ENCODE measurements at regions not wholly inside any gene's neighbourhood (a gene's known extent, or its start where the extent isn't known, plus 50 kb on each side); places are given as distances from the start of the nearest gene placed in this dataset.

GRCh38 chr7:32316839-32317238 is 173.3 kb downstream of the LSM5 start:
- H3K4me3 ChIP-seq (ENCODE audit: low read depth in 1 of 5, low read length in 5 of 5), result no peak overlapping the region
- peaks cover 0 to 14% (median 2%) of the 10 kb centered on the region in 5 donors for H3K4me1 ChIP-seq (ENCODE audit: control insufficient read depth in 5 of 5, insufficient read depth in 5 of 5, low read length in 5 of 5)
- H3K36me3 ChIP-seq (ENCODE audit: control insufficient read depth in 5 of 5, insufficient read depth in 5 of 5, low read length in 5 of 5), result no peaks in the 10 kb centered on the region
- H3K9me3 ChIP-seq (ENCODE audit: control insufficient read depth in 5 of 5, low read length in 5 of 5), result no peaks in the 10 kb centered on the region
- H3K27ac ChIP-seq (ENCODE audit: low read depth, low read length), result no peak overlapping the region
- peaks cover 4 to 15% (median 12%) of the 10 kb centered on the region in 5 donors for H3K27me3 ChIP-seq (ENCODE audit: control insufficient read depth in 5 of 5, insufficient read depth in 4 of 5, low read length in 5 of 5)
- H3K9ac ChIP-seq (ENCODE audit: low read length in 5 of 5), result no peak overlapping the region

- no peak overlapping the region for H3K4me3 ChIP-seq (ENCODE audit: low read depth in 1 of 5, low read length in 5 of 5)
- no peak overlapping the region for H3K27ac ChIP-seq (ENCODE audit: low read depth, low read length)
- H3K36me3 ChIP-seq (ENCODE audit: control insufficient read depth in 5 of 5, insufficient read depth in 5 of 5, low read length in 5 of 5), result no peaks in the 10 kb centered on the region
- no peak overlapping the region for H3K9ac ChIP-seq (ENCODE audit: low read length in 5 of 5)
- no peaks in the 10 kb centered on the region for H3K9me3 ChIP-seq (ENCODE audit: control insufficient read depth in 5 of 5, low read length in 5 of 5)
- peaks cover 0 to 14% (median 2%) of the 10 kb centered on the region in 5 donors for H3K4me1 ChIP-seq (ENCODE audit: control insufficient read depth in 5 of 5, insufficient read depth in 5 of 5, low read length in 5 of 5)
- H3K27me3 ChIP-seq (ENCODE audit: control insufficient read depth in 5 of 5, insufficient read depth in 4 of 5, low read length in 5 of 5), result peaks cover 4 to 15% (median 8%) of the 10 kb centered on the region in 5 donors
These were observed 175.4 kb downstream of the LSM5 start for GRCh38 chr7:32314761-32315160.

GRCh38 chr7:32301427-32301826 is 188.8 kb downstream of the LSM5 start:
- H3K36me3 ChIP-seq (ENCODE audit: control insufficient read depth in 5 of 5, insufficient read depth in 5 of 5, low read length in 5 of 5), result no peaks in the 10 kb centered on the region
- H3K9ac ChIP-seq (ENCODE audit: low read length in 5 of 5), result no peak overlapping the region
- H3K9me3 ChIP-seq (ENCODE audit: control insufficient read depth in 5 of 5, low read length in 5 of 5), result no peaks in the 10 kb centered on the region
- H3K4me1 ChIP-seq (ENCODE audit: control insufficient read depth in 5 of 5, insufficient read depth in 5 of 5, low read length in 5 of 5), result peaks cover 0 to 17% (median 13%) of the 10 kb centered on the region in 5 donors
- no peak overlapping the region for H3K4me3 ChIP-seq (ENCODE audit: low read depth in 1 of 5, low read length in 5 of 5)
- no peak overlapping the region for H3K27ac ChIP-seq (ENCODE audit: low read depth, low read length)
- H3K27me3 ChIP-seq (ENCODE audit: control insufficient read depth in 5 of 5, insufficient read depth in 4 of 5, low read length in 5 of 5), result peaks cover 25 to 36% (median 32%) of the 10 kb centered on the region in 5 donors

GRCh38 chr7:32299133-32299702 is 191.0 kb downstream of the LSM5 start:
- peaks cover 0 to 17% (median 13%) of the 10 kb centered on the region in 5 donors for H3K4me1 ChIP-seq (ENCODE audit: control insufficient read depth in 5 of 5, insufficient read depth in 5 of 5, low read length in 5 of 5)
- H3K27me3 ChIP-seq (ENCODE audit: control insufficient read depth in 5 of 5, insufficient read depth in 4 of 5, low read length in 5 of 5), result peaks cover 25 to 36% (median 32%) of the 10 kb centered on the region in 5 donors
- peak overlapping the region in 1 of 5 donors; percentile 28 for H3K9ac ChIP-seq (ENCODE audit: low read length in 5 of 5)

GRCh38 chr7:32298408-32299132 is 191.6 kb downstream of the LSM5 start:
- Histone ChIP-seq H3K27ac (ENCODE audit: low read depth, low read length) (no peak overlapping the region), H3K9me3 (ENCODE audit: control insufficient read depth in 5 of 5, low read length in 5 of 5) (no peaks in the 10 kb centered on the region), H3K27me3 (ENCODE audit: control insufficient read depth in 5 of 5, insufficient read depth in 4 of 5, low read length in 5 of 5) (peaks cover 24 to 40% (median 32%) of the 10 kb centered on the region in 5 donors)

More at GRCh38 chr7:32299133-32299702, 191.0 kb downstream of the LSM5 start:
- Histone ChIP-seq H3K36me3 (ENCODE audit: control insufficient read depth in 5 of 5, insufficient read depth in 5 of 5, low read length in 5 of 5) (no peaks in the 10 kb centered on the region), H3K27ac (ENCODE audit: low read depth, low read length) (no peak overlapping the region), H3K9me3 (ENCODE audit: control insufficient read depth in 5 of 5, low read length in 5 of 5) (no peaks in the 10 kb centered on the region), H3K4me3 (ENCODE audit: low read depth in 1 of 5, low read length in 5 of 5) (peak overlapping the region; percentile 31 to 65 (median 61))

GRCh38 chr7:32293833-32294232 is 196.3 kb downstream of the LSM5 start:
- peaks cover 14 to 32% (median 17%) of the 10 kb centered on the region in 5 donors for H3K27me3 ChIP-seq (ENCODE audit: control insufficient read depth in 5 of 5, insufficient read depth in 4 of 5, low read length in 5 of 5)
- no peak overlapping the region for H3K4me3 ChIP-seq (ENCODE audit: low read depth in 1 of 5, low read length in 5 of 5)
- H3K9me3 ChIP-seq (ENCODE audit: control insufficient read depth in 5 of 5, low read length in 5 of 5), result no peaks in the 10 kb centered on the region
- no peak overlapping the region for H3K9ac ChIP-seq (ENCODE audit: low read length in 5 of 5)
- H3K36me3 ChIP-seq (ENCODE audit: control insufficient read depth in 5 of 5, insufficient read depth in 5 of 5, low read length in 5 of 5), result no peaks in the 10 kb centered on the region
- H3K27ac ChIP-seq (ENCODE audit: low read depth, low read length), result no peak overlapping the region
- H3K4me1 ChIP-seq (ENCODE audit: control insufficient read depth in 5 of 5, insufficient read depth in 5 of 5, low read length in 5 of 5), result peaks cover 0 to 17% (median 14%) of the 10 kb centered on the region in 5 donors

More at GRCh38 chr7:32298408-32299132, 191.6 kb downstream of the LSM5 start:
- Histone ChIP-seq H3K4me1 (ENCODE audit: control insufficient read depth in 5 of 5, insufficient read depth in 5 of 5, low read length in 5 of 5) (peaks cover 0 to 17% (median 13%) of the 10 kb centered on the region in 5 donors), H3K9ac (ENCODE audit: low read length in 5 of 5) (peak overlapping the region in 1 of 5 donors; percentile 28), H3K4me3 (ENCODE audit: low read depth in 1 of 5, low read length in 5 of 5) (peak overlapping the region; percentile 31 to 65 (median 61)), H3K36me3 (ENCODE audit: control insufficient read depth in 5 of 5, insufficient read depth in 5 of 5, low read length in 5 of 5) (no peaks in the 10 kb centered on the region)

- Histone ChIP-seq H3K4me1 (ENCODE audit: control insufficient read depth in 5 of 5, insufficient read depth in 5 of 5, low read length in 5 of 5) (peaks cover 0 to 8% (median 6%) of the 10 kb centered on the region in 5 donors), H3K27me3 (ENCODE audit: control insufficient read depth in 5 of 5, insufficient read depth in 4 of 5, low read length in 5 of 5) (peaks cover 2 to 10% (median 4%) of the 10 kb centered on the region in 5 donors), H3K36me3 (ENCODE audit: control insufficient read depth in 5 of 5, insufficient read depth in 5 of 5, low read length in 5 of 5) (no peaks in the 10 kb centered on the region), H3K4me3 (ENCODE audit: low read depth in 1 of 5, low read length in 5 of 5) (no peak overlapping the region), H3K27ac (ENCODE audit: low read depth, low read length) (no peak overlapping the region), H3K9ac (ENCODE audit: low read length in 5 of 5) (no peak overlapping the region), H3K9me3 (ENCODE audit: control insufficient read depth in 5 of 5, low read length in 5 of 5) (no peaks in the 10 kb centered on the region)
These were observed 200.3 kb downstream of the LSM5 start for GRCh38 chr7:32289651-32290414.

- Histone ChIP-seq H3K27ac (ENCODE audit: low read depth, low read length) (no peak overlapping the region), H3K9me3 (ENCODE audit: control insufficient read depth in 5 of 5, low read length in 5 of 5) (no peaks in the 10 kb centered on the region), H3K9ac (ENCODE audit: low read length in 5 of 5) (no peak overlapping the region), H3K4me1 (ENCODE audit: control insufficient read depth in 5 of 5, insufficient read depth in 5 of 5, low read length in 5 of 5) (peaks cover 0 to 8% (median 6%) of the 10 kb centered on the region in 5 donors), H3K36me3 (ENCODE audit: control insufficient read depth in 5 of 5, insufficient read depth in 5 of 5, low read length in 5 of 5) (no peaks in the 10 kb centered on the region), H3K4me3 (ENCODE audit: low read depth in 1 of 5, low read length in 5 of 5) (no peak overlapping the region), H3K27me3 (ENCODE audit: control insufficient read depth in 5 of 5, insufficient read depth in 4 of 5, low read length in 5 of 5) (peaks cover 0 to 2% (median 0%) of the 10 kb centered on the region in 5 donors)
These were observed 204.5 kb downstream of the LSM5 start for GRCh38 chr7:32285698-32286097.

- no peak overlapping the region for H3K27ac ChIP-seq (ENCODE audit: low read depth, low read length)
- H3K9ac ChIP-seq (ENCODE audit: low read length in 5 of 5), result no peak overlapping the region
- H3K36me3 ChIP-seq (ENCODE audit: control insufficient read depth in 5 of 5, insufficient read depth in 5 of 5, low read length in 5 of 5), result no peaks in the 10 kb centered on the region
- no peaks in the 10 kb centered on the region for H3K4me1 ChIP-seq (ENCODE audit: control insufficient read depth in 5 of 5, insufficient read depth in 5 of 5, low read length in 5 of 5)
- no peaks in the 10 kb centered on the region for H3K9me3 ChIP-seq (ENCODE audit: control insufficient read depth in 5 of 5, low read length in 5 of 5)
- H3K27me3 ChIP-seq (ENCODE audit: control insufficient read depth in 5 of 5, insufficient read depth in 4 of 5, low read length in 5 of 5), result peaks cover 0 to 2% (median 0%) of the 10 kb centered on the region in 5 donors
- H3K4me3 ChIP-seq (ENCODE audit: low read depth in 1 of 5, low read length in 5 of 5), result no peak overlapping the region
These were observed 206.6 kb downstream of the LSM5 start for GRCh38 chr7:32283546-32283945.
